ENCODE measurements at regions not wholly inside any gene's neighbourhood (a gene's known extent, or its start where the extent isn't known, plus 50 kb on each side); places are given as distances from the start of the nearest gene placed in this dataset.

- Mint-ChIP-seq H3K27ac (ENCODE audit: unreplicated experiment) (no peak overlapping the region), H3K36me3 (ENCODE audit: low read depth, unreplicated experiment) (no peaks in the 10 kb centered on the region)
- FAIRE-seq, result no peak
These were observed 151.0 kb upstream of the RFX3 start for GRCh38 chr9:3676766-3677165.

DNA sequence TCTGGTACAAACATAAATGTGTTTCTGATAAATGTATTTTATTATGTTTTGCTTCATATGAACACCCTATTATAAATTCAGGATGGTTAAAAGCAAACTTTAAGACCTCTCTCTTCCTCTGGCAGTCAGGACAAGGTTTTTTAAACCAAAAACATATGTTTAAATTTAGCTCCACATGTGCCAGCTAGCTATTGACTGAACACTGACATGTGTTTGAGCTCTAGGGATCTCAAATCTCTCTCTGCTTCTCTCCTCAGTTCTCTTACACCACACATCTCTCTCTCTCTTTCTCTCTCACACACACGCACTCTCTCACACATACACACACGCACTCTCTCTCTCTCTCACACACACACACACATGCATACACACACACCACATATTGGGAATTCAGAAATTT lies 150.1 kb upstream of the RFX3 start:
- H3K4me1 Mint-ChIP-seq (ENCODE audit: low read depth, unreplicated experiment), result peaks cover 5% of the 10 kb centered on the region
- TF ChIP-seq EZH2 (IDR thresholded peaks at IDR 0.05; ENCODE audit: insufficient read depth, low read length) (no peak), CTCF (IDR thresholded peaks at IDR 0.05; ENCODE audit: insufficient read depth, low read depth, low read length) (no peak)
- H3K9me3 ChIP-seq (ENCODE audit: insufficient read depth, low read depth, low read length), result no peaks in the 10 kb centered on the region
- no peak overlapping the region for H3K27ac Mint-ChIP-seq (ENCODE audit: unreplicated experiment)
- FAIRE-seq (no peak), DNase-seq (ENCODE audit: low read depth) (no peak)
- no peak overlapping the region for H2AFZ ChIP-seq (ENCODE audit: low read depth, low read length)
- H4K20me1 ChIP-seq (ENCODE audit: insufficient read depth, low read length), result no peaks in the 10 kb centered on the region
- H3K4me2 ChIP-seq (ENCODE audit: low read length), result no peak overlapping the region
- no peaks in the 10 kb centered on the region for H3K27me3 ChIP-seq (ENCODE audit: insufficient read depth, low read length)
- H3K27me3 Mint-ChIP-seq (ENCODE audit: low read depth, unreplicated experiment), result no peaks in the 10 kb centered on the region
- H3K36me3 ChIP-seq (ENCODE audit: insufficient read depth, low read length), result no peaks in the 10 kb centered on the region
- H3K4me3 ChIP-seq (ENCODE audit: insufficient read depth, low read depth, low read length), result no peak overlapping the region
- H3K9me3 Mint-ChIP-seq (ENCODE audit: unreplicated experiment), result no peaks in the 10 kb centered on the region
- no peaks in the 10 kb centered on the region for H3K4me1 ChIP-seq (ENCODE audit: insufficient read depth, low read length)
- H3K79me2 ChIP-seq (ENCODE audit: insufficient read depth, low read length), result no peaks in the 10 kb centered on the region
- no peak overlapping the region for H3K9ac ChIP-seq (ENCODE audit: low read length)
- H3K36me3 Mint-ChIP-seq (ENCODE audit: low read depth, unreplicated experiment), result no peaks in the 10 kb centered on the region
- H3K27ac ChIP-seq (ENCODE audit: low read depth, low read length), result no peak overlapping the region
- H3K4me3 Mint-ChIP-seq (ENCODE audit: unreplicated experiment), result no peak overlapping the region

More at GRCh38 chr9:3676766-3677165, 151.0 kb upstream of the RFX3 start:
- Mint-ChIP-seq H3K9me3 (ENCODE audit: unreplicated experiment) (no peaks in the 10 kb centered on the region), H3K27me3 (ENCODE audit: low read depth, unreplicated experiment) (no peaks in the 10 kb centered on the region), H3K4me1 (ENCODE audit: low read depth, unreplicated experiment) (peaks cover 5% of the 10 kb centered on the region), H3K4me3 (ENCODE audit: unreplicated experiment) (no peak overlapping the region)
- Histone ChIP-seq H3K79me2 (ENCODE audit: insufficient read depth, low read length) (no peaks in the 10 kb centered on the region), H4K20me1 (ENCODE audit: insufficient read depth, low read length) (no peaks in the 10 kb centered on the region), H3K9me3 (ENCODE audit: insufficient read depth, low read depth, low read length) (no peaks in the 10 kb centered on the region), H3K4me1 (ENCODE audit: insufficient read depth, low read length) (no peaks in the 10 kb centered on the region), H3K4me3 (ENCODE audit: insufficient read depth, low read depth, low read length) (no peak overlapping the region), H3K27me3 (ENCODE audit: insufficient read depth, low read length) (no peaks in the 10 kb centered on the region), H3K9ac (ENCODE audit: low read length) (no peak overlapping the region), H3K4me2 (ENCODE audit: low read length) (no peak overlapping the region), H2AFZ (ENCODE audit: low read depth, low read length) (no peak overlapping the region), H3K27ac (ENCODE audit: low read depth, low read length) (no peak overlapping the region), H3K36me3 (ENCODE audit: insufficient read depth, low read length) (no peaks in the 10 kb centered on the region)
- DNase-seq (ENCODE audit: low read depth), result no peak
- TF ChIP-seq CTCF (IDR thresholded peaks at IDR 0.05; ENCODE audit: insufficient read depth, low read depth, low read length) (no peak), EZH2 (IDR thresholded peaks at IDR 0.05; ENCODE audit: insufficient read depth, low read length) (no peak)

- Histone ChIP-seq H3K9ac (ENCODE audit: low read length) (no peak overlapping the region), H2AFZ (ENCODE audit: low read depth, low read length) (no peak overlapping the region), H3K36me3 (ENCODE audit: insufficient read depth, low read length) (no peaks in the 10 kb centered on the region), H3K4me2 (ENCODE audit: low read length) (no peak overlapping the region), H3K4me3 (ENCODE audit: insufficient read depth, low read depth, low read length) (no peak overlapping the region), H3K79me2 (ENCODE audit: insufficient read depth, low read length) (no peaks in the 10 kb centered on the region), H3K27ac (ENCODE audit: low read depth, low read length) (no peak overlapping the region), H4K20me1 (ENCODE audit: insufficient read depth, low read length) (no peaks in the 10 kb centered on the region), H3K4me1 (ENCODE audit: insufficient read depth, low read length) (no peaks in the 10 kb centered on the region), H3K9me3 (ENCODE audit: insufficient read depth, low read depth, low read length) (no peaks in the 10 kb centered on the region), H3K27me3 (ENCODE audit: insufficient read depth, low read length) (no peaks in the 10 kb centered on the region)
- Mint-ChIP-seq H3K36me3 (ENCODE audit: low read depth, unreplicated experiment) (no peaks in the 10 kb centered on the region), H3K4me1 (ENCODE audit: low read depth, unreplicated experiment) (peaks cover 5% of the 10 kb centered on the region), H3K4me3 (ENCODE audit: unreplicated experiment) (no peak overlapping the region), H3K27ac (ENCODE audit: unreplicated experiment) (no peak overlapping the region), H3K27me3 (ENCODE audit: low read depth, unreplicated experiment) (no peaks in the 10 kb centered on the region), H3K9me3 (ENCODE audit: unreplicated experiment) (no peaks in the 10 kb centered on the region)
- no peak for FAIRE-seq
- TF ChIP-seq EZH2 (IDR thresholded peaks at IDR 0.05; ENCODE audit: insufficient read depth, low read length) (no peak), CTCF (IDR thresholded peaks at IDR 0.05; ENCODE audit: insufficient read depth, low read depth, low read length) (no peak)
- DNase-seq (ENCODE audit: low read depth), result no peak
These were observed 148.8 kb upstream of the RFX3 start for GRCh38 chr9:3674561-3674960.

Data from astrocyte (in vitro differentiated cells and primary cell).